A673 (cell line): ENCODE measurements at regions not wholly inside any gene's neighbourhood (a gene's known extent, or its start where the extent isn't known, plus 50 kb on each side); places are given as distances from the start of the nearest gene placed in this dataset.

Source experiments
- BruUV-seq: library from RNA; stranded (reverse); fragments of 400-500 nt; replicated peaks from 2 replicates; lab custom pipeline; 2021; lab: Mats Ljungman, UMichigan
- CTCF ChIA-PET: fragments of 300-600 bp; sonication (Branson Sonifier 250); formaldehyde crosslinking; loops from one replicate; lab custom pipeline; 2022; ENCODE audit warnings: antibody characterized with exemption; lab: Charles Lee
- POLR2A ChIA-PET: fragments of 300-600 bp; sonication (Branson Sonifier 250); formaldehyde crosslinking; loops from one replicate; lab custom pipeline; 2022; ENCODE audit warnings: antibody characterized with exemption; ENCODE audit not compliant: low non-redundant PET; lab: Charles Lee
- DNase-seq: peaks from one replicate; pipeline ENCODE4 v3.0.0-alpha.2; 2015; ENCODE audit warnings: low spot score
- H3K27ac ChIP-seq: fragments of 200-600 bp; sonication (generic); 2 replicates; pipeline ENCODE4 v1.5.1; 2016; ENCODE audit warnings: mixed run types, low read depth, mild to moderate bottlenecking, mixed read lengths, antibody characterized with exemption, low read length; ENCODE audit not compliant: poor library complexity, severe bottlenecking
- H3K27me3 ChIP-seq: fragments of 200-600 bp; sonication (generic); replicated peaks from 2 replicates; pipeline ENCODE4 v1.6.1; 2017; ENCODE audit warnings: mixed run types, low read depth, mild to moderate bottlenecking, mixed read lengths, antibody characterized with exemption, low read length; ENCODE audit not compliant: insufficient read depth, poor library complexity
- H3K36me3 ChIP-seq: fragments of 200-600 bp; sonication (generic); 2 replicates; pipeline ENCODE4 v1.6.1; 2016; ENCODE audit warnings: mixed run types, mild to moderate bottlenecking, mixed read lengths, antibody characterized with exemption, low read length; ENCODE audit not compliant: insufficient read depth, poor library complexity, severe bottlenecking
- H3K4me1 ChIP-seq: fragments of 200-600 bp; sonication (generic); 2 replicates; pipeline ENCODE4 v1.6.1; 2017; ENCODE audit warnings: mixed run types, mild to moderate bottlenecking, mixed read lengths, antibody characterized with exemption, low read length; ENCODE audit not compliant: insufficient read depth, poor library complexity, severe bottlenecking
- H3K4me3 ChIP-seq: fragments of 200-600 bp; sonication (generic); 2 replicates; pipeline ENCODE4 v1.5.1; 2016; ENCODE audit warnings: low read depth, mixed run types, mild to moderate bottlenecking, mixed read lengths, low read length; ENCODE audit not compliant: poor library complexity, severe bottlenecking
- H3K9me3 ChIP-seq: fragments of 200-600 bp; sonication (generic); 2 replicates; pipeline ENCODE4 v1.6.1; 2016; ENCODE audit warnings: mixed run types, low read depth, mild to moderate bottlenecking, mixed read lengths, antibody characterized with exemption, low read length; ENCODE audit not compliant: poor library complexity, severe bottlenecking
- CTCF ChIP-seq: fragments of 300-800, 200-600 bp; sonication (generic); conservative IDR thresholded peaks from 2 replicates; pipeline ENCODE4 v1.5.1; 2017; ENCODE audit warnings: low read depth, mild to moderate bottlenecking, antibody characterized with exemption, low read length, moderate library complexity, mixed read lengths
- EZH2 ChIP-seq: fragments of 200-600 bp; sonication (generic); IDR thresholded peaks from 2 replicates; pipeline ENCODE4 v1.6.1; 2017; ENCODE audit warnings: borderline replicate concordance, low read depth, mild to moderate bottlenecking, mixed read lengths, antibody characterized with exemption, low read length; ENCODE audit not compliant: poor library complexity, severe bottlenecking
- intact Hi-C: fragments of 100-400 bp; cut with micrococcal nuclease; formaldehyde crosslinking; loops from one replicate; pipeline ENCODE4 v1.10.0; 2022; ENCODE audit not compliant: unreplicated experiment

GRCh38 chr5:20347334-20347733 lies 359.3 kb upstream of the CDH18 start:
- Histone ChIP-seq H3K9me3 (peaks cover 6% of the 10 kb centered on the region), H3K27me3 (no peaks in the 10 kb centered on the region), H3K27ac (no peak overlapping the region), H3K4me3 (no peak overlapping the region), H3K4me1 (no peaks in the 10 kb centered on the region), H3K36me3 (no peaks in the 10 kb centered on the region)
- no TSS peak for BruUV-seq
- ChIA-PET CTCF (no interaction called here), POLR2A (no interaction called here)
- intact Hi-C loops: no loop called here
- TF ChIP-seq CTCF (no peak), EZH2 (no peak)
- DNase-seq: no peak

GRCh38 chr5:20340126-20340525 lies 352.1 kb upstream of the CDH18 start:
- Histone ChIP-seq H3K27ac (no peak overlapping the region), H3K4me1 (no peaks in the 10 kb centered on the region), H3K36me3 (no peaks in the 10 kb centered on the region), H3K27me3 (no peaks in the 10 kb centered on the region), H3K9me3 (peaks cover 13% of the 10 kb centered on the region), H3K4me3 (no peak overlapping the region)
- POLR2A ChIA-PET: no interaction called here
- CTCF ChIA-PET: no interaction called here
- no TSS peak for BruUV-seq
- no peak for DNase-seq
- intact Hi-C loops: no loop called here
- TF ChIP-seq CTCF (no peak), EZH2 (no peak)

- ChIA-PET POLR2A (no interaction called here), CTCF (no interaction called here)
- no peaks in the 10 kb centered on the region for H3K27me3 ChIP-seq
- H3K4me3 ChIP-seq: no peak overlapping the region
- H3K4me1 ChIP-seq: no peaks in the 10 kb centered on the region
- no peak for TF ChIP-seq EZH2
- TF ChIP-seq CTCF: no peak
- BruUV-seq: no TSS peak
- no peak overlapping the region for H3K27ac ChIP-seq
- no peaks in the 10 kb centered on the region for H3K36me3 ChIP-seq
- peaks cover 6% of the 10 kb centered on the region for H3K9me3 ChIP-seq
- intact Hi-C loops: no loop called here
- no peak for DNase-seq
These were observed 348.0 kb upstream of the CDH18 start for GRCh38 chr5:20335978-20336377.
